IMR-90 (cell line): ENCODE measurements at regions not wholly inside any gene's neighbourhood (a gene's known extent, or its start where the extent isn't known, plus 50 kb on each side); places are given as distances from the start of the nearest gene placed in this dataset.

ENCODE experiments used
- ATAC-seq: fragments of 200-7000 bp; cut with Tn5 transposase; 2 replicates; pipeline ENCODE4 v1.9.1; 2020; ENCODE audit warnings: low read depth, mild to moderate bottlenecking, moderate library complexity
- BruUV-seq: library from RNA; stranded (reverse); fragments of 400-500 nt; replicated peaks from 2 replicates; lab custom pipeline; 2021; lab: Mats Ljungman, UMichigan
- CTCF ChIA-PET: fragments of 300-600 bp; formaldehyde crosslinking; extraction: SDS; loops from one replicate; lab custom pipeline; 2021; ENCODE audit warnings: antibody characterized with exemption; lab: Yijun Ruan, JAX
- POLR2A ChIA-PET: fragments of 300-600 bp; sonication (Branson Sonifier 250); formaldehyde crosslinking; loops from one replicate; lab custom pipeline; 2022; ENCODE audit warnings: antibody characterized with exemption; ENCODE audit not compliant: unreplicated experiment; lab: Charles Lee
- DNase-seq: peaks from one replicate; pipeline ENCODE4 v3.0.0; 2013
- H2AFZ ChIP-seq: replicated peaks from 2 replicates; pipeline ENCODE3; 2013; ENCODE audit warnings: low read length, mild to moderate bottlenecking; ENCODE audit not compliant: poor library complexity
- H2AK5ac ChIP-seq: 2 replicates; pipeline ENCODE4 v1.6.1; 2013; ENCODE audit warnings: low read depth, low read length, inconsistent platforms
- H2AK9ac ChIP-seq: replicated peaks from 2 replicates; pipeline ENCODE3; 2013; ENCODE audit warnings: mild to moderate bottlenecking, low read depth, low read length, moderate library complexity; ENCODE audit not compliant: poor library complexity
- H2BK120ac ChIP-seq: 2 replicates; pipeline ENCODE4 v1.6.1; 2013; ENCODE audit warnings: low read depth, low read length, inconsistent platforms
- H2BK15ac ChIP-seq: 3 replicates; pipeline ENCODE4 v1.6.1; 2013; ENCODE audit warnings: low read depth, low read length, inconsistent platforms
- H2BK20ac ChIP-seq: 2 replicates; pipeline ENCODE4 v1.6.1; 2013; ENCODE audit warnings: low read depth, mild to moderate bottlenecking, inconsistent platforms, low read length, moderate library complexity
- H2BK5ac ChIP-seq: 2 replicates; pipeline ENCODE4 v1.6.1; 2013; ENCODE audit warnings: mild to moderate bottlenecking, low read depth, low read length, inconsistent platforms; ENCODE audit not compliant: poor library complexity, severe bottlenecking
- H3K14ac ChIP-seq: replicated peaks from 2 replicates; pipeline ENCODE4 v1.6.1; 2013; ENCODE audit warnings: low read depth, low read length, inconsistent platforms
- H3K18ac ChIP-seq: 2 replicates; pipeline ENCODE4 v1.6.1; 2013; ENCODE audit warnings: low read depth, low read length, control low read depth
- H3K23ac ChIP-seq: 2 replicates; pipeline ENCODE4 v1.6.1; 2013; ENCODE audit warnings: low read depth, low read length, inconsistent platforms
- H3K27ac ChIP-seq: 2 replicates; pipeline ENCODE4 v1.5.1; 2013; ENCODE audit warnings: mild to moderate bottlenecking, control low read depth, low read length; ENCODE audit not compliant: insufficient read depth
- H3K27me3 ChIP-seq: 2 replicates; pipeline ENCODE4 v1.6.1; 2013; ENCODE audit warnings: low read length; ENCODE audit not compliant: control insufficient read depth, insufficient read depth
- H3K36me3 ChIP-seq: 2 replicates; pipeline ENCODE4 v1.6.1; 2013; ENCODE audit warnings: low read length, mixed read lengths; ENCODE audit not compliant: control insufficient read depth, insufficient read depth
- H3K4ac ChIP-seq: 2 replicates; pipeline ENCODE4 v1.6.1; 2013; ENCODE audit warnings: low read depth, low read length, inconsistent platforms
- H3K4me1 ChIP-seq: 2 replicates; pipeline ENCODE4 v1.6.1; 2013; ENCODE audit warnings: low read length, mixed read lengths; ENCODE audit not compliant: control insufficient read depth, insufficient read depth
- H3K4me2 ChIP-seq: 2 replicates; pipeline ENCODE4 v1.6.1; 2013; ENCODE audit warnings: low read depth, mild to moderate bottlenecking, control low read depth, low read length, moderate library complexity
- H3K4me3 ChIP-seq: 2 replicates; pipeline ENCODE4 v1.5.1; 2013; ENCODE audit warnings: low read depth, mild to moderate bottlenecking, control low read depth, low read length, moderate library complexity; ENCODE audit not compliant: insufficient read depth
- H3K56ac ChIP-seq: 2 replicates; pipeline ENCODE4 v1.6.1; 2013; ENCODE audit warnings: low read length, inconsistent platforms; ENCODE audit not compliant: insufficient read depth; ENCODE audit errors: extremely low read depth
- H3K79me1 ChIP-seq, 2 experiments: 2 replicates each; pipeline ENCODE4 v1.6.1; 2013; ENCODE audit warnings: low read length in 2 of 2, inconsistent platforms in 1 of 2, low read depth in 1 of 2
- H3K9ac ChIP-seq: 2 replicates; pipeline ENCODE4 v1.6.1; 2013; ENCODE audit warnings: low read depth, low read length, control low read depth
- H3K9me1 ChIP-seq: 2 replicates; pipeline ENCODE4 v1.6.1; 2013; ENCODE audit warnings: low read length, inconsistent platforms; ENCODE audit not compliant: insufficient read depth
- H3K9me3 ChIP-seq: 2 replicates; pipeline ENCODE4 v1.6.1; 2013; ENCODE audit warnings: low read length; ENCODE audit not compliant: control insufficient read depth, insufficient read depth
- H4K20me1 ChIP-seq: 2 replicates; pipeline ENCODE4 v1.6.1; 2013; ENCODE audit warnings: low read length, inconsistent platforms; ENCODE audit not compliant: insufficient read depth
- H4K5ac ChIP-seq: 2 replicates; pipeline ENCODE4 v1.6.1; 2013; ENCODE audit warnings: mild to moderate bottlenecking, low read depth, low read length, control low read depth
- H4K8ac ChIP-seq, 2 experiments: 2 replicates each; pipeline ENCODE4 v1.6.1; 2013; ENCODE audit warnings: low read depth in 2 of 2, low read length in 2 of 2, control low read depth in 1 of 2, inconsistent platforms in 1 of 2
- H4K91ac ChIP-seq: 2 replicates; pipeline ENCODE4 v1.6.1; 2013; ENCODE audit warnings: low read depth, low read length, inconsistent platforms; ENCODE audit not compliant: insufficient read depth
- BHLHE40 ChIP-seq: fragments of 150-350 bp; IDR thresholded peaks from 2 replicates; pipeline ENCODE4 v1.6.1; 2016; ENCODE audit warnings: mild to moderate bottlenecking, low read depth, low read length
- CEBPB ChIP-seq: IDR thresholded peaks from 2 replicates; pipeline ENCODE4 v1.6.1; 2012; ENCODE audit warnings: low read depth, low read length, improper control_type of control experiment
- CHD1 ChIP-seq: IDR thresholded peaks from 2 replicates; pipeline ENCODE4 v1.6.1; 2012; ENCODE audit warnings: low read depth, low read length, improper control_type of control experiment
- FOS ChIP-seq: fragments of 150-350 bp; IDR thresholded peaks from 2 replicates; pipeline ENCODE4 v1.6.1; 2016; ENCODE audit warnings: low read depth, low read length
- MAFK ChIP-seq: IDR thresholded peaks from 2 replicates; pipeline ENCODE4 v1.6.1; 2012; ENCODE audit warnings: low read depth, low read length, improper control_type of control experiment
- MAZ ChIP-seq: IDR thresholded peaks from 2 replicates; pipeline ENCODE4 v1.6.1; 2012; ENCODE audit warnings: low read depth, mild to moderate bottlenecking, low read length, improper control_type of control experiment, moderate library complexity, borderline replicate concordance
- MXI1 ChIP-seq: IDR thresholded peaks from 2 replicates; pipeline ENCODE4 v1.6.1; 2012; ENCODE audit warnings: low read depth, mild to moderate bottlenecking, low read length, moderate library complexity, borderline replicate concordance
- POLR2A ChIP-seq: IDR thresholded peaks from 2 replicates; pipeline ENCODE4 v1.6.1; 2012; ENCODE audit warnings: mild to moderate bottlenecking, low read depth, low read length
- RAD21 ChIP-seq: IDR thresholded peaks from 2 replicates; pipeline ENCODE4 v1.6.1; 2012; ENCODE audit warnings: low read length, improper control_type of control experiment
- RCOR1 ChIP-seq: IDR thresholded peaks from 2 replicates; pipeline ENCODE4 v1.6.1; 2012; ENCODE audit warnings: mild to moderate bottlenecking, low read length, improper control_type of control experiment; ENCODE audit not compliant: insufficient replicate concordance
- RFX5 ChIP-seq: IDR thresholded peaks from 2 replicates; pipeline ENCODE4 v1.8.0; 2012; ENCODE audit warnings: low read depth, mild to moderate bottlenecking, low read length, moderate library complexity
- SMC3 ChIP-seq: fragments of 150-350 bp; IDR thresholded peaks from 2 replicates; pipeline ENCODE4 v1.6.1; 2016; ENCODE audit warnings: low read depth, mild to moderate bottlenecking, antibody characterized with exemption, low read length, moderate library complexity
- whole genome bisulfite sequencing, 2 experiments: methylation state at CpG; one replicate each; pipeline versions ENCODE4 v1.1.5 to v1.1.7; 2013; ENCODE audit warnings: missing lambda C conversion rate in 2 of 2; ENCODE audit not compliant: insufficient read length in 1 of 2; ENCODE audit errors: extremely low coverage in 2 of 2; 5-methylcytosine and 5-hydroxymethylcytosine counted together
- dilution Hi-C: fragments of 300-500 bp; cut with HindIII; formaldehyde crosslinking; loops from one replicate; pipeline ENCODE4 v1.14.3; 2018; ENCODE audit warnings: low sequenced_read_pairs; ENCODE audit not compliant: unreplicated experiment
- in situ Hi-C: fragments of 300-500 bp; cut with MboI; formaldehyde crosslinking; loops from 3 replicates; pipeline ENCODE4 v1.14.3; 2019; ENCODE audit warnings: low sequenced_read_pairs, inconsistent platforms, mixed read lengths
- intact Hi-C: fragments of 100-400 bp; cut with micrococcal nuclease; formaldehyde crosslinking; loops from 2 replicates; pipeline ENCODE4 v1.10.0; 2022
- TF ChIP-seq, protein P1 (sequence below): fragments of 150-350 bp; IDR thresholded peaks from 2 replicates; pipeline ENCODE4 v1.6.1; 2016; ENCODE audit warnings: low read depth, mild to moderate bottlenecking, low read length, moderate library complexity, borderline replicate concordance
- TF ChIP-seq, protein P2 (sequence below): conservative IDR thresholded peaks from 2 replicates; pipeline ENCODE4 v1.5.1; 2012; ENCODE audit warnings: mild to moderate bottlenecking, low read depth, low read length, improper control_type of control experiment
- TF ChIP-seq, protein P3 (sequence below): fragments of 150-350 bp; IDR thresholded peaks from 2 replicates; pipeline ENCODE4 v1.6.1; 2017; ENCODE audit warnings: mild to moderate bottlenecking, antibody characterized with exemption, low read length, low read depth

DNA sequence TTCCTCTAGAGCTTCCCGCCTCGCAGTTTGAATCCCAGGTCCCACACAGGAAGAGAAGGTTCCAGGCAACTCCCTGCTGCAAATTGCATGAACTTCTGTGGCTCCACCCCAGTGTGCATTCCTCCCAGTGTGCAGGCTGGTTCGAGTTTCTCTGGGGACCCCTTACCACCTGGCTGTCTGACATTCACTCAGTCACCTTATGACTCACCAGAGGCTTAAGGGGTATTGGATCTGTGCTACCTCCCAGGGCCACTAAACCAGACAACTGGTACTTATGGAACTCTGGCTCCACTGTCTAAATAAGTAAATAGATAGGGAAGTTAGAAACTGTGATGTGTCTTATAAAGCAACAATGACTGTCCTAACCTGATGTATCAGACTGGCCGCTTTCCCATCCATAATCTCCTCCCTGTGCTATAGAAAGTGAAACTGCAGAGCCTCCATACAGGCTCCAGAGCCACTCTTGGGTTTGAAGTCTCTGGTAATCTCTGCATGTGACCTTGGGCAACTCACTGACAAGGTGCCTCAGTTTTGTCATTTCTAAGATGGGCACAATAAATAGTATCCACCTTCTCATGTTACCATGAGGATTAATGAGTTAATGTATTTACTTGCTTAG, 720.6 kb downstream of the SEMA5A start:
- Histone ChIP-seq H3K9me1 (peaks cover 23% of the 10 kb centered on the region), H3K79me1 (peaks cover 0 to 6% of the 10 kb centered on the region in 2 experiments; a peak in 1 of 4 replicates), H2AK9ac (no peak overlapping the region), H2BK5ac (no peak overlapping the region), H2BK120ac (peak overlapping the region; percentile 88), H2BK20ac (peak overlapping the region; percentile 57), H4K91ac (0 out of 2 replicates have a peak overlapping the region, but pooled peaks have one; percentile 3), H3K36me3 (no peaks in the 10 kb centered on the region), H4K5ac (peak overlapping the region; percentile 34), H4K8ac (peak overlapping the region in 1 of 2 experiments; percentile 68; a peak in 1 of 4 replicates), H3K56ac (no peak overlapping the region), H2BK15ac (peak overlapping the region; percentile 91; the same call in 1 of the 3 replicates), H3K27ac (0 out of 2 replicates have a peak overlapping the region, but pooled peaks have one; percentile 4), H2AFZ (peak overlapping the region; percentile 65), H3K9ac (no peak overlapping the region), H3K18ac (peak overlapping the region; percentile 42; the same call in 1 of the 2 replicates), H4K20me1 (no peaks in the 10 kb centered on the region; the same call in 1 of the 2 replicates), H3K9me3 (no peaks in the 10 kb centered on the region), H3K14ac (peak overlapping the region; percentile 13; the same call in 1 of the 2 replicates), H3K4ac (peak overlapping the region; percentile 64), H3K4me2 (peak overlapping the region; percentile 26; the same call in 1 of the 2 replicates), H3K27me3 (no peaks in the 10 kb centered on the region), H3K23ac (no peak overlapping the region; the same call in 1 of the 2 replicates), H2AK5ac (peak overlapping the region; percentile 48), H3K4me3 (no peak overlapping the region), H3K4me1 (peaks cover 25% of the 10 kb centered on the region)
- BruUV-seq = no TSS peak
- dilution Hi-C loops = no loop called here
- peak; percentile 40 for DNase-seq
- ChIA-PET CTCF (no interaction called here), POLR2A (no interaction called here)
- WGBS, 2 experiments = no CpG with 5 or more reads among the region's 4 CpGs
- no peak for ATAC-seq
- intact Hi-C loops = loop anchor here (5.0 kb wide), 3 partner anchors 58 to 717 kb away; no protein-coding TSS in a partner anchor
- in situ Hi-C loops = no loop called here
- no peak for TF ChIP-seq RAD21
- no peak for TF ChIP-seq RFX5
- TF ChIP-seq MAFK = no peak
- TF ChIP-seq RCOR1 = no peak
- TF ChIP-seq SMC3 = no peak
- TF ChIP-seq, protein P1, sequence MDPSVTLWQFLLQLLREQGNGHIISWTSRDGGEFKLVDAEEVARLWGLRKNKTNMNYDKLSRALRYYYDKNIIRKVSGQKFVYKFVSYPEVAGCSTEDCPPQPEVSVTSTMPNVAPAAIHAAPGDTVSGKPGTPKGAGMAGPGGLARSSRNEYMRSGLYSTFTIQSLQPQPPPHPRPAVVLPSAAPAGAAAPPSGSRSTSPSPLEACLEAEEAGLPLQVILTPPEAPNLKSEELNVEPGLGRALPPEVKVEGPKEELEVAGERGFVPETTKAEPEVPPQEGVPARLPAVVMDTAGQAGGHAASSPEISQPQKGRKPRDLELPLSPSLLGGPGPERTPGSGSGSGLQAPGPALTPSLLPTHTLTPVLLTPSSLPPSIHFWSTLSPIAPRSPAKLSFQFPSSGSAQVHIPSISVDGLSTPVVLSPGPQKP = no peak
- TF ChIP-seq, protein P2, sequence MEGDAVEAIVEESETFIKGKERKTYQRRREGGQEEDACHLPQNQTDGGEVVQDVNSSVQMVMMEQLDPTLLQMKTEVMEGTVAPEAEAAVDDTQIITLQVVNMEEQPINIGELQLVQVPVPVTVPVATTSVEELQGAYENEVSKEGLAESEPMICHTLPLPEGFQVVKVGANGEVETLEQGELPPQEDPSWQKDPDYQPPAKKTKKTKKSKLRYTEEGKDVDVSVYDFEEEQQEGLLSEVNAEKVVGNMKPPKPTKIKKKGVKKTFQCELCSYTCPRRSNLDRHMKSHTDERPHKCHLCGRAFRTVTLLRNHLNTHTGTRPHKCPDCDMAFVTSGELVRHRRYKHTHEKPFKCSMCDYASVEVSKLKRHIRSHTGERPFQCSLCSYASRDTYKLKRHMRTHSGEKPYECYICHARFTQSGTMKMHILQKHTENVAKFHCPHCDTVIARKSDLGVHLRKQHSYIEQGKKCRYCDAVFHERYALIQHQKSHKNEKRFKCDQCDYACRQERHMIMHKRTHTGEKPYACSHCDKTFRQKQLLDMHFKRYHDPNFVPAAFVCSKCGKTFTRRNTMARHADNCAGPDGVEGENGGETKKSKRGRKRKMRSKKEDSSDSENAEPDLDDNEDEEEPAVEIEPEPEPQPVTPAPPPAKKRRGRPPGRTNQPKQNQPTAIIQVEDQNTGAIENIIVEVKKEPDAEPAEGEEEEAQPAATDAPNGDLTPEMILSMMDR = no peak
- no peak for TF ChIP-seq FOS
- no peak for TF ChIP-seq POLR2A
- TF ChIP-seq, protein P3, sequence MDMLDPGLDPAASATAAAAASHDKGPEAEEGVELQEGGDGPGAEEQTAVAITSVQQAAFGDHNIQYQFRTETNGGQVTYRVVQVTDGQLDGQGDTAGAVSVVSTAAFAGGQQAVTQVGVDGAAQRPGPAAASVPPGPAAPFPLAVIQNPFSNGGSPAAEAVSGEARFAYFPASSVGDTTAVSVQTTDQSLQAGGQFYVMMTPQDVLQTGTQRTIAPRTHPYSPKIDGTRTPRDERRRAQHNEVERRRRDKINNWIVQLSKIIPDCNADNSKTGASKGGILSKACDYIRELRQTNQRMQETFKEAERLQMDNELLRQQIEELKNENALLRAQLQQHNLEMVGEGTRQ = no peak
- no peak for TF ChIP-seq CEBPB
- TF ChIP-seq MXI1 = no peak
- TF ChIP-seq MAZ = no peak
- TF ChIP-seq BHLHE40 = no peak
- no peak for TF ChIP-seq CHD1
